ENCODE measurements at regions not wholly inside any gene's neighbourhood (a gene's known extent, or its start where the extent isn't known, plus 50 kb on each side); places are given as distances from the start of the nearest gene placed in this dataset.

- in situ Hi-C loops (cut with HindIII; ENCODE audit: low sequenced_read_pairs): no loop called here
- no peak overlapping the region for H3K4me3 ChIP-seq (ENCODE audit: low read depth, low read length)
- TF ChIP-seq CTCF (IDR thresholded peaks at IDR 0.05; ENCODE audit: low read depth, low read length, missing control alignments): no peak
- no peak for DNase-seq (ENCODE audit: low read depth)
Observed at GRCh38 chr10:21171936-21172541, 274.9 kb upstream of the NEBL start.

- peak; percentile 34 for TF ChIP-seq CTCF (IDR thresholded peaks at IDR 0.05; ENCODE audit: low read depth, low read length, missing control alignments)
- in situ Hi-C loops (cut with HindIII; ENCODE audit: low sequenced_read_pairs): no loop called here
- no peak for DNase-seq (ENCODE audit: low read depth)
- H3K4me3 ChIP-seq (ENCODE audit: low read depth, low read length): no peak overlapping the region
Observed at GRCh38 chr10:21171197-21171935, 274.3 kb upstream of the NEBL start.

GRCh38 chr10:21170216-21170615 lies 273.1 kb upstream of the NEBL start:
- in situ Hi-C loops (cut with HindIII; ENCODE audit: low sequenced_read_pairs): no loop called here
- H3K4me3 ChIP-seq (ENCODE audit: low read depth, low read length): no peak overlapping the region
- TF ChIP-seq CTCF (IDR thresholded peaks at IDR 0.05; ENCODE audit: low read depth, low read length, missing control alignments): no peak
- no peak for DNase-seq (ENCODE audit: low read depth)

GRCh38 chr10:21169271-21169670 lies 272.2 kb upstream of the NEBL start:
- no peak for TF ChIP-seq CTCF (IDR thresholded peaks at IDR 0.05; ENCODE audit: low read depth, low read length, missing control alignments)
- H3K4me3 ChIP-seq (ENCODE audit: low read depth, low read length): no peak overlapping the region
- no peak for DNase-seq (ENCODE audit: low read depth)
- in situ Hi-C loops (cut with HindIII; ENCODE audit: low sequenced_read_pairs): no loop called here

- no peak for TF ChIP-seq CTCF (IDR thresholded peaks at IDR 0.05; ENCODE audit: low read depth, low read length, missing control alignments)
- DNase-seq (ENCODE audit: low read depth): no peak
- in situ Hi-C loops (cut with HindIII; ENCODE audit: low sequenced_read_pairs): no loop called here
- H3K4me3 ChIP-seq (ENCODE audit: low read depth, low read length): no peak overlapping the region
Observed at GRCh38 chr10:21167288-21168010, 270.3 kb upstream of the NEBL start.

GRCh38 chr10:21166557-21167287 lies 269.6 kb upstream of the NEBL start:
- no peak overlapping the region for H3K4me3 ChIP-seq (ENCODE audit: low read depth, low read length)
- DNase-seq (ENCODE audit: low read depth): no peak
- in situ Hi-C loops (cut with HindIII; ENCODE audit: low sequenced_read_pairs): no loop called here
- no peak for TF ChIP-seq CTCF (IDR thresholded peaks at IDR 0.05; ENCODE audit: low read depth, low read length, missing control alignments)
